ENCODE measurements at regions not wholly inside any gene's neighbourhood (a gene's known extent, or its start where the extent isn't known, plus 50 kb on each side); places are given as distances from the start of the nearest gene placed in this dataset.

- H3K4me1 ChIP-seq (ENCODE audit: control insufficient read depth, insufficient read depth, low read length): no peaks in the 10 kb centered on the region
- no peak overlapping the region for H3K4me3 ChIP-seq (ENCODE audit: low read length)
- H3K4me1 Mint-ChIP-seq: no peaks in the 10 kb centered on the region
- ATAC-seq (no peak), DNase-seq (no peak)
- no peaks in the 10 kb centered on the region for H3K27me3 Mint-ChIP-seq (ENCODE audit: low read depth in 2 of 2)
- peaks cover 8 to 9% of the 10 kb centered on the region in 2 donors for H3K9me3 Mint-ChIP-seq
- peaks cover 15% of the 10 kb centered on the region for H3K36me3 Mint-ChIP-seq
- H3K9me3 ChIP-seq (ENCODE audit: control insufficient read depth, insufficient read depth, low read length): peaks cover 6% of the 10 kb centered on the region
- no peaks in the 10 kb centered on the region for H3K36me3 ChIP-seq (ENCODE audit: control insufficient read depth, insufficient read depth, low read length)
- no peak overlapping the region for H3K27ac ChIP-seq (ENCODE audit: low read length)
- no peak overlapping the region for H3K4me3 Mint-ChIP-seq
- no peak for TF ChIP-seq CTCF (IDR thresholded peaks at IDR 0.05)
- intact Hi-C loops (cut with micrococcal nuclease): no loop called here
- no peak overlapping the region for H3K27ac Mint-ChIP-seq
- H3K27me3 ChIP-seq (ENCODE audit: control insufficient read depth, insufficient read depth, low read length): no peaks in the 10 kb centered on the region
Measured at GRCh38 chr6:73901311-73901710, 205.3 kb downstream of the CD109 start.

GRCh38 chr6:73898599-73898998, 202.6 kb downstream of the CD109 start:
- Histone ChIP-seq H3K27me3 (ENCODE audit: control insufficient read depth, insufficient read depth, low read length) (no peaks in the 10 kb centered on the region), H3K4me3 (ENCODE audit: low read length) (no peak overlapping the region), H3K27ac (ENCODE audit: low read length) (no peak overlapping the region), H3K9me3 (ENCODE audit: control insufficient read depth, insufficient read depth, low read length) (peaks cover 6% of the 10 kb centered on the region), H3K4me1 (ENCODE audit: control insufficient read depth, insufficient read depth, low read length) (no peaks in the 10 kb centered on the region), H3K36me3 (ENCODE audit: control insufficient read depth, insufficient read depth, low read length) (no peaks in the 10 kb centered on the region)
- TF ChIP-seq CTCF (IDR thresholded peaks at IDR 0.05): no peak
- ATAC-seq (no peak), DNase-seq (no peak)
- Mint-ChIP-seq H3K36me3 (peaks cover 15% of the 10 kb centered on the region), H3K4me1 (no peaks in the 10 kb centered on the region), H3K4me3 (no peak overlapping the region), H3K9me3 (peaks cover 8 to 11% of the 10 kb centered on the region in 2 donors), H3K27me3 (ENCODE audit: low read depth in 2 of 2) (no peaks in the 10 kb centered on the region), H3K27ac (no peak overlapping the region)
- 68% methylated on average over 2 of the region's 3 CpGs for WGBS (ENCODE audit: insufficient coverage)
- intact Hi-C loops (cut with micrococcal nuclease): no loop called here

GRCh38 chr6:73893696-73894095, 197.7 kb downstream of the CD109 start:
- Mint-ChIP-seq H3K4me3 (no peak overlapping the region), H3K27ac (no peak overlapping the region), H3K27me3 (ENCODE audit: low read depth in 2 of 2) (no peaks in the 10 kb centered on the region), H3K36me3 (no peaks in the 10 kb centered on the region), H3K4me1 (no peaks in the 10 kb centered on the region), H3K9me3 (peaks cover 0 to 11% of the 10 kb centered on the region in 2 donors)
- no peak overlapping the region for H3K27ac ChIP-seq (ENCODE audit: low read length)
- no peaks in the 10 kb centered on the region for H3K36me3 ChIP-seq (ENCODE audit: control insufficient read depth, insufficient read depth, low read length)
- ATAC-seq: no peak
- H3K27me3 ChIP-seq (ENCODE audit: control insufficient read depth, insufficient read depth, low read length): no peaks in the 10 kb centered on the region
- 79% methylated on average over 4 of the region's 4 CpGs for WGBS (ENCODE audit: insufficient coverage)
- H3K9me3 ChIP-seq (ENCODE audit: control insufficient read depth, insufficient read depth, low read length): peaks cover 3% of the 10 kb centered on the region
- H3K4me3 ChIP-seq (ENCODE audit: low read length): no peak overlapping the region
- no peak for DNase-seq
- H3K4me1 ChIP-seq (ENCODE audit: control insufficient read depth, insufficient read depth, low read length): no peaks in the 10 kb centered on the region
- no peak for TF ChIP-seq CTCF (IDR thresholded peaks at IDR 0.05)
- intact Hi-C loops (cut with micrococcal nuclease): no loop called here

- ATAC-seq: no peak
- Mint-ChIP-seq H3K27ac (no peak overlapping the region), H3K36me3 (no peaks in the 10 kb centered on the region), H3K9me3 (peaks cover 0 to 9% of the 10 kb centered on the region in 2 donors), H3K4me3 (no peak overlapping the region), H3K4me1 (peaks cover 0 to 5% of the 10 kb centered on the region in 2 donors), H3K27me3 (ENCODE audit: low read depth in 2 of 2) (no peaks in the 10 kb centered on the region)
- no peak for TF ChIP-seq CTCF (IDR thresholded peaks at IDR 0.05)
- peaks cover 3% of the 10 kb centered on the region for H3K9me3 ChIP-seq (ENCODE audit: control insufficient read depth, insufficient read depth, low read length)
- intact Hi-C loops (cut with micrococcal nuclease): no loop called here
- no peak overlapping the region for H3K27ac ChIP-seq (ENCODE audit: low read length)
- H3K36me3 ChIP-seq (ENCODE audit: control insufficient read depth, insufficient read depth, low read length): no peaks in the 10 kb centered on the region
- DNase-seq: no peak
- H3K4me1 ChIP-seq (ENCODE audit: control insufficient read depth, insufficient read depth, low read length): no peaks in the 10 kb centered on the region
- no CpG with 5 or more reads among the region's 4 CpGs for WGBS (ENCODE audit: insufficient coverage)
- H3K4me3 ChIP-seq (ENCODE audit: low read length): no peak overlapping the region
- no peaks in the 10 kb centered on the region for H3K27me3 ChIP-seq (ENCODE audit: control insufficient read depth, insufficient read depth, low read length)
Measured at GRCh38 chr6:73888050-73888449, 192.0 kb downstream of the CD109 start.
